GM21390 (cell line): ENCODE measurements at regions not wholly inside any gene's neighbourhood (a gene's known extent, or its start where the extent isn't known, plus 50 kb on each side); places are given as distances from the start of the nearest gene placed in this dataset.
"Not testable (repeated sequence)": the region's sequence is repeated elsewhere in the genome, so short reads cannot be mapped to it uniquely, and the experiment has no call there.

Source experiments
- ATAC-seq: cut with Tn5 transposase; IDR thresholded peaks from one replicate; pipeline ENCODE4 v1.9.1; 2021; ENCODE audit not compliant: unreplicated experiment

- ATAC-seq = no peak
Observed at GRCh38 chr13:81610644-81611043, 1269.7 kb upstream of the SPRY2 start.

DNA sequence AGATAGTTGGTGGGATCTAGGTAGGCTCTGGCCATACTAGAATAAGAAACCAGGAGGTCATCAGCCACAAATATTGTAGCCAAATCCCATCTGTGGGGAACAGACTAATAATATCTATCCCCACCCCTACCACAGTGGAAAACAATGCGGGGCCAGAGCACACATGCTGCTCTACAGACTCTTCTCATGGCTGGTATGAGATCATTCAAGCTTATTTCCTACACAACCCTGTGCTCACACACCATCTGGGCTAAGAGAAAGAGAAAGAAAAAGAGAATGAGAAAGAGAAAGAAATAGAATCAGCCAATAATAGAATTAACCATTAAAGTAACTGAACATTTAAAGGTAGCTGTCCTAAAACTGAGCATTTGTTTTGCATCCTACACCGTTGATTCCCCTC, 1268.4 kb upstream of the SPRY2 start:
- no peak for ATAC-seq

DNA sequence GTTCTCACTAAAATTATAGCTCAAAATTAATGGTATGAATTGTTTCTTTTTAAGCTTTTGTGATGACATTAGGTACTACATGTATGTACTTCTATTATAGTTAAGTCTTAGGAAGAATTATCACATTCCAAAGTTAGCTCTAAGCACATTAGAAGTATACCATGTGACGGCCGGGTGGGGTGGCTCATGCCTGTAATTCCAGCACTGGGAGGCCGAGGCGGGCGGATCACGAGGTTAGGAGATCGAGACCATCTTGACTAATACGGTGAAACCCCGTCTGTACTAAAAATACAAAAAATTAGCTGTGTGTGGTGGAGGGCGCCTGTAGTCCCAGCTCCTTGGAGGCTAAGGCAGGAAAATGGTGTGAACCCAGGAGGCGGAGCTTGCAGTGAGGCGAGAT, 1265.1 kb upstream of the SPRY2 start:
- ATAC-seq = no peak

- ATAC-seq = no peak
Observed at GRCh38 chr13:81602241-81602640, 1261.3 kb upstream of the SPRY2 start.

- no peak for ATAC-seq
Observed at GRCh38 chr13:81597101-81597500, 1256.2 kb upstream of the SPRY2 start.

DNA sequence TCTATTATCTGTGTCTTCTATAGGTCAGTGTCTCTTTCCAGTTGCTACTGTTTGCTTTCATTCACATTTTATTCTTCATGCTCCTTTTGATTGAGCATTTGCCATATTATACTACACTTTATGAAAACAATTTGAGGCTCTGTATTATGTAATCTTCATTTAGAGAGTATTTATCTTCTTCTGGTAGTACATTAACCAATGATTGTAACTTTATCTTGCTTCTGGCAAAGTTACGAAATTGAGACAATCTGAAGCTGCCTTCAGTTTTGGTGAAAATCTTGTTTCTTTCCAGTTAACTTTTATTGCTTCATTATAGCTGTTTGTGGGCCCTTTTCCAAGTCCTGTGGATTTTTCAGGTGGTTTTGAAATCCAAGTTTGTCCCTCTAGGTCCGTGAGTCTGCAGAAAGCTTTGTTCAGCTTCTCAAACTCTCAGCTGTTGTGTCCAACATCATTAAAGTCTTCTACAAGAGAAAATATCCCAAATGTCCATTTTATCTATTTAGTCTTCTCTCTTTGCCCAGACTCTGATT, 1255.4 kb upstream of the SPRY2 start:
- ATAC-seq = no peak

DNA sequence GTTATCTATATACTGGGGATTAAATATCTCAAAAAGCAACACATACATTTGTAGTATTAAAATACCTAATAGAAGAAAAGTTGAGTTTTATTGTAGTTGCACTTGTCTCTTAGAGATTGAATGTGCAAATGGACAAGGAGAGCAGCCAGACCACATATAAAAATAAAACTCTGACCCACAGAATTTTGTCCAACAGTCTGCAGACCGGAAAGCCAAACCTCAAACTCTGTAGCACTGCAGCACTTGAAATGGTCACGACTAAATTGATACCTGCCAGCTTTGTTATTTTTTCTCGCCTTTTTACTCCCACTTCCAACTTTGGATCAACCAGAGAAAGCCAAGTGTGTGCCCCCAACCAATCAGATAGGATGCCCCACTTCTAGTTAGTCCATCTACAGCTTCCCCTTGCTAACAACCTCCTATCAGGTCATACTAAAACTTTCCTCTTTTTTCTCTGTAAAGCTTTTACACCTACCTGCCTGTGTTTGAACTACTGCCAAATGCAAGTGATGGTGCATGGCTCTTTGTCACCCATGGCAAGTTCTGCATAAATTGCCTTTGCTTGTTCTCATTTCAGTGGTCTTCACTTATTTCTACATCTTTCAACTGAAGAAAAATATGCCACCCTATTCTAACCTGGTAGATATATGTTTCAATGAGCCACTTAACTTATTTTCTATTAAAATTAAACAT, 1250.7 kb upstream of the SPRY2 start:
- no peak for ATAC-seq

- no peak for ATAC-seq
Observed at GRCh38 chr13:81582381-81582780, 1241.5 kb upstream of the SPRY2 start.

DNA sequence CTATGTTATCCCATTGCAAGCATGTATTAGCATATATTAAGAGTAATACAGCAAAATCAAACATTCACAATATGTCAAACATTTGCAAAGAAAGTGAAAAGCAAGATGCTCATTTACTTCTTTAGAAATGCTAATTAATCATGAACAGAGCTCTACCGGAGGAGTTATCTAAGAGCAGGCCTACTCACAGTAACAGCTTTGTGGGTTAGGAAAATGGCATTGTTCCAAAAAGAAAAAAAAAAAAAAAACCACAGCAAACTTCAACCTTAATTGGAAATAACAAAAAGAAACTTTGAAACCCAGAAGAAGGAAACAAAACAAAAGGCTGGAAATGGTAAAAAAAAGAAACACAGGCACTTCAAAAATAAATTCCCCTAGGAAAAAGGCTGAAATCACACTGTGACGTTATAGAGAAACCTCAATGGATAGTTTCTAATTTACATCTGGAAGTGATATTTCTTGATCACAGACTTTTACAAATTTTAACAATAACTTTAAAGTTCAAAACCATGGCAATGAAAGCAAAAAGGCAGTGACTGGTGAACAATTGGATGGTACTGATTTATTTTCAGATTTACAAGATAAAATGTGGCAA, 1236.8 kb upstream of the SPRY2 start:
- ATAC-seq = no peak

- no peak for ATAC-seq
Observed at GRCh38 chr13:81568824-81569223, 1227.9 kb upstream of the SPRY2 start.

DNA sequence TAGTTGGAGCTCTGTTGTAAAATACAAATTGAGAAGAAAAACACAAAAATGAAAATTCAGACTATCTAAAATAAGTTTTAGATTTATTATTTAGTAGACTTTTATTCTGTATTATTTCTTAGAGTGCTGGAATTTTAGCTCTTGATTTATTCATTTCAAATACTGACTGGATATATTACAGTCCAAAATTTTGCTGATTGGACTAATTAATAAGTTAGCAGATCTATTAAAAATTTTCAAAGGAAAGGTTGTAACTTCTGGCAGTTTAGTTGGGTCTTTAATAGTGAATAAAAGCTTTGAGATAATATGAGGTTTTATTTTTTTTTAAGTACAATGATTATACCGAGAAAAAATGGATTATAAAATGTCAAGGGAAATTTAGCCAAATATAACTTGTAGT, 1224.9 kb upstream of the SPRY2 start:
- ATAC-seq = no peak

DNA sequence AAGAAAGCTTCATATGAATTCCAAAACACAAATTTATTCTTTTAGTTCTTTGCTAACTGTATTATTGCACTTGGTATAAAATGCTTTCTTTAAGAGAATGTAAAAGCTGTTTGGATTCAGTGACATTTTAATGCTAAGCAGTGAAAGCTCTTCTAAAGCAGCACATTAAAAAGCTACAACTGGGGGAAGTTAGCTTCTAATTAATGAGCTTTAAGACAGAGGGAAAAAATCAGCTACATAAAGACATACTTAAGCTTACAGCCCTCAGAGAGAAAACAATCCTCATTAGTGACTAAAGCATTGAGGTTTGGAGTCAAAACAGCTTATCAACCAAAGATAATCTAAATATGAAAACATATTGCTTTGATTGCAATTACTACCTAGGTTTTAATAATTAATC, 1222.2 kb upstream of the SPRY2 start:
- ATAC-seq = no peak

- no peak for ATAC-seq
Observed at GRCh38 chr13:81562598-81562997, 1221.7 kb upstream of the SPRY2 start.

- no peak for ATAC-seq
Observed at GRCh38 chr13:81551036-81551435, 1210.1 kb upstream of the SPRY2 start.

- ATAC-seq = not testable (repeated sequence)
Observed at GRCh38 chr13:81546294-81546693, 1205.4 kb upstream of the SPRY2 start.

DNA sequence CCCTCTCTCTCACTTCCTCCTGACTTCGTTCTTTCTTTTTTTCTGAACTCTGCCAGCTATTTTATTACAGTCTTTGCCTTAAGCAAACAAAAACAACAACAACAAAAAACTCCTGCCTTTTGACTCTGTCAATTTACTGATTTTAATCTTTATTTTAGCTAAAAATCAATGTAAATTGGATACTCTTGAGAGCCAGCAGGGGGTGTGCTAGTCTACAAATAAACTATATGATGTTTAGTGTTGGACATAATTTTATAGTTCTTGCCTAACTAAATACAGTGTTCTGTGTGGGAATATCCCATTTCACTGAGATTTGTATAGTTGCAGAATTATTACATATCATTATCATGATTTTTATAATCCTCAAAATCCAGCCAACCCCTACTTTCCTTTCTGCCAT, 1199.9 kb upstream of the SPRY2 start:
- no peak for ATAC-seq

GRCh38 chr13:81539643-81540150, 1198.8 kb upstream of the SPRY2 start:
- ATAC-seq = no peak

DNA sequence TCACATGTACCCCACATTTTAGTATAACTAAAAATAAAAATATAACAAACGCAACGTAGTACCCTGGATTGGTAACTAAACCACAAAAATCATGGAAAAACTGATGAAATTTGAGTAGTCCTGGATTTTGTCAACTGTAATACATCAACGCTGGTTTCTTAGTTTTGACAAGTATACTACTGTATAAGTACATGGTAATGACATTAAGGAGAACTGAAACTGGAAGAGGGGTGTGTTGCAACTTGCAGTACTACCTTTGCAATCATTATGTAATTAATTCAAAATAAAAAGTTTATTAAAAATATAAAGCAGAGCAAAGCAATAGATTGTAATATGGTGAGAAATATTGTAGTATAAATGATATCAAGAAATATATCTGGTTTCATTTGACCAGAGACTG, 1158.0 kb upstream of the SPRY2 start:
- no peak for ATAC-seq

GRCh38 chr13:81493144-81493543, 1152.2 kb upstream of the SPRY2 start:
- ATAC-seq = no peak

GRCh38 chr13:81492449-81492848, 1151.5 kb upstream of the SPRY2 start:
- ATAC-seq = no peak

- ATAC-seq = no peak
Observed at GRCh38 chr13:81488021-81488420, 1147.1 kb upstream of the SPRY2 start.

GRCh38 chr13:81487151-81487550, 1146.2 kb upstream of the SPRY2 start:
- ATAC-seq = no peak

GRCh38 chr13:81480634-81481033, 1139.7 kb upstream of the SPRY2 start:
- ATAC-seq = no peak
